HEK293 (cell line): ENCODE measurements at regions not wholly inside any gene's neighbourhood (a gene's known extent, or its start where the extent isn't known, plus 50 kb on each side); places are given as distances from the start of the nearest gene placed in this dataset.

Source experiments
- CTCF ChIA-PET: fragments of 350-600 bp; formaldehyde crosslinking; extraction: SDS; loops from one replicate; lab custom pipeline; 2021; ENCODE audit warnings: antibody characterized with exemption; lab: Yijun Ruan, JAX
- POLR2A ChIA-PET: fragments of 300-600 bp; formaldehyde crosslinking; extraction: SDS; loops from one replicate; lab custom pipeline; 2020; ENCODE audit warnings: antibody characterized with exemption, inconsistent platforms; lab: Yijun Ruan, JAX
- H3K27ac ChIP-seq: fragments of 200-500 bp; sonication (Bioruptor generic); 2 replicates; pipeline ENCODE4 v1.5.1; 2014; ENCODE audit warnings: low read depth, low read length, control low read depth, inconsistent platforms; ENCODE audit errors: extremely low read depth
- H3K36me3 ChIP-seq, 2 experiments: fragments of 200-500 bp in 1 of 2; sonication (Bioruptor generic) in 1 of 2; 1 replicate in 1 of 2; 2 replicates in 1 of 2; pipeline ENCODE4 v1.5.1; 2014 to 2017; ENCODE audit warnings: inconsistent platforms in 2 of 2, low read length in 2 of 2; ENCODE audit not compliant: control insufficient read depth in 2 of 2, insufficient read depth in 1 of 2
- H3K4me1 ChIP-seq: fragments of 200-500 bp; sonication (Bioruptor generic); 2 replicates; pipeline ENCODE4 v1.5.1; 2014; ENCODE audit warnings: mild to moderate bottlenecking, low read length, inconsistent platforms; ENCODE audit not compliant: control insufficient read depth, insufficient read depth
- H3K4me3 ChIP-seq: 2 replicates; pipeline ENCODE4 v1.5.1; 2011; ENCODE audit warnings: low read depth, mild to moderate bottlenecking, control low read depth, low read length, moderate library complexity
- H3K9me3 ChIP-seq: fragments of 200-500 bp; sonication (Bioruptor generic); 2 replicates; pipeline ENCODE4 v1.5.1; 2014; ENCODE audit warnings: low read depth, low read length, inconsistent platforms; ENCODE audit not compliant: control insufficient read depth, insufficient read depth
- BCL11A ChIP-seq: fragments of 450-650 bp; formaldehyde crosslinking; IDR thresholded peaks from 2 replicates; pipeline ENCODE4 v1.5.1; 2016; ENCODE audit warnings: low read depth, missing biosample characterization, missing genetic modification characterization
- FEZF1 ChIP-seq: fragments of 450-650 bp; formaldehyde crosslinking; IDR thresholded peaks from 2 replicates; pipeline ENCODE4 v1.5.1; 2016; ENCODE audit warnings: missing biosample characterization, missing genetic modification characterization
- GLI2 ChIP-seq: fragments of 450-650 bp; formaldehyde crosslinking; IDR thresholded peaks from 2 replicates; pipeline ENCODE4; 2017; ENCODE audit warnings: missing biosample characterization, missing genetic modification characterization, low read depth, borderline replicate concordance
- GLIS1 ChIP-seq: fragments of 450-650 bp; formaldehyde crosslinking; IDR thresholded peaks from 2 replicates; pipeline ENCODE4 v1.5.1; 2016; ENCODE audit warnings: missing biosample characterization, missing genetic modification characterization
- HOXA7 ChIP-seq: sonication (generic); formaldehyde crosslinking; IDR thresholded peaks from 2 replicates; pipeline ENCODE4 v1.8.1; 2022; ENCODE audit warnings: missing genetic modification reagents, borderline replicate concordance
- MZF1 ChIP-seq: fragments of 450-650 bp; formaldehyde crosslinking; IDR thresholded peaks from 2 replicates; pipeline ENCODE4 v1.5.1; 2017; ENCODE audit warnings: missing biosample characterization, missing genetic modification characterization, borderline replicate concordance
- PRDM1 ChIP-seq: fragments of 450-650 bp; formaldehyde crosslinking; IDR thresholded peaks from 2 replicates; pipeline ENCODE4; 2016; ENCODE audit warnings: missing biosample characterization, missing genetic modification characterization
- REPIN1 ChIP-seq: fragments of 450-650 bp; formaldehyde crosslinking; IDR thresholded peaks from 2 replicates; pipeline ENCODE4 v1.5.1; 2017; ENCODE audit warnings: missing biosample characterization, missing genetic modification characterization, low read depth
- SETDB1 ChIP-seq: IDR thresholded peaks from one replicate; pipeline ENCODE4 v1.6.1; 2017; ENCODE audit warnings: mild to moderate bottlenecking, low read length, moderate library complexity, mixed read lengths; ENCODE audit not compliant: insufficient read length
- ZBTB48 ChIP-seq: fragments of 450-650 bp; formaldehyde crosslinking; IDR thresholded peaks from 2 replicates; pipeline ENCODE4 v1.5.1; 2016; ENCODE audit warnings: missing biosample characterization, missing genetic modification characterization
- ZBTB7A ChIP-seq: fragments of 450-650 bp; formaldehyde crosslinking; IDR thresholded peaks from 2 replicates; pipeline ENCODE4 v1.5.1; 2016; ENCODE audit warnings: low read depth, missing biosample characterization, missing genetic modification characterization
- ZFP3 ChIP-seq: fragments of 450-650 bp; formaldehyde crosslinking; IDR thresholded peaks from 2 replicates; pipeline ENCODE4 v1.5.1; 2016; ENCODE audit warnings: low read depth, missing biosample characterization, missing genetic modification characterization
- ZFP41 ChIP-seq: fragments of 450-650 bp; formaldehyde crosslinking; IDR thresholded peaks from 2 replicates; pipeline ENCODE4 v1.5.1; 2016; ENCODE audit warnings: missing biosample characterization, missing genetic modification characterization, borderline replicate concordance
- ZIC2 ChIP-seq: fragments of 450-650 bp; formaldehyde crosslinking; IDR thresholded peaks from 2 replicates; pipeline ENCODE4 v1.5.1; 2016; ENCODE audit warnings: missing biosample characterization, missing genetic modification characterization
- ZNF16 ChIP-seq: fragments of 450-650 bp; formaldehyde crosslinking; IDR thresholded peaks from 2 replicates; pipeline ENCODE4 v1.5.1; 2016; ENCODE audit warnings: low read depth, missing biosample characterization, missing genetic modification characterization
- ZNF169 ChIP-seq: fragments of 450-650 bp; formaldehyde crosslinking; IDR thresholded peaks from 2 replicates; pipeline ENCODE4 v1.5.1; 2016; ENCODE audit warnings: missing biosample characterization, missing genetic modification characterization
- ZNF19 ChIP-seq: fragments of 450-650 bp; formaldehyde crosslinking; IDR thresholded peaks from 2 replicates; pipeline ENCODE4; 2016; ENCODE audit warnings: missing biosample characterization, missing genetic modification characterization, low read depth
- ZNF292 ChIP-seq: fragments of 450-650 bp; formaldehyde crosslinking; IDR thresholded peaks from 2 replicates; pipeline ENCODE4 v1.5.1; 2016; ENCODE audit warnings: low read depth, missing biosample characterization, missing genetic modification characterization, borderline replicate concordance
- ZNF354C ChIP-seq: fragments of 450-650 bp; formaldehyde crosslinking; IDR thresholded peaks from 2 replicates; pipeline ENCODE4 v1.5.1; 2016; ENCODE audit warnings: missing biosample characterization, missing genetic modification characterization, low read depth, borderline replicate concordance
- ZNF521 ChIP-seq: fragments of 450-650 bp; formaldehyde crosslinking; IDR thresholded peaks from 2 replicates; pipeline ENCODE4 v1.5.1; 2017; ENCODE audit warnings: missing biosample characterization, mild to moderate bottlenecking, missing genetic modification characterization
- ZNF548 ChIP-seq: fragments of 450-650 bp; formaldehyde crosslinking; IDR thresholded peaks from 2 replicates; pipeline ENCODE4 v1.5.1; 2016; ENCODE audit warnings: missing biosample characterization, missing genetic modification characterization
- ZNF555 ChIP-seq: fragments of 450-650 bp; formaldehyde crosslinking; conservative IDR thresholded peaks from 2 replicates; pipeline ENCODE4 v1.5.1; 2017; ENCODE audit warnings: missing biosample characterization, mild to moderate bottlenecking, missing genetic modification characterization, inconsistent platforms
- ZNF677 ChIP-seq: fragments of 450-650 bp; IDR thresholded peaks from 2 replicates; pipeline ENCODE4 v1.5.0; 2018; ENCODE audit warnings: missing biosample characterization, mild to moderate bottlenecking, missing genetic modification characterization, moderate library complexity
- ZSCAN23 ChIP-seq: fragments of 450-650 bp; formaldehyde crosslinking; IDR thresholded peaks from 2 replicates; pipeline ENCODE4 v1.5.1; 2016; ENCODE audit warnings: missing biosample characterization, missing genetic modification characterization
- TF ChIP-seq, protein P1 (sequence below): fragments of 450-650 bp; formaldehyde crosslinking; IDR thresholded peaks from 2 replicates; pipeline ENCODE4 v1.5.1; 2016; ENCODE audit warnings: missing biosample characterization, missing genetic modification characterization, low read depth
- TF ChIP-seq, protein P2 (sequence below): fragments of 450-650 bp; formaldehyde crosslinking; IDR thresholded peaks from 2 replicates; pipeline ENCODE4 v1.5.1; 2016; ENCODE audit warnings: missing biosample characterization, missing genetic modification characterization
- TF ChIP-seq, protein P3 (sequence below): fragments of 450-650 bp; formaldehyde crosslinking; IDR thresholded peaks from 2 replicates; pipeline ENCODE4 v1.5.1; 2016; ENCODE audit warnings: missing biosample characterization, missing genetic modification characterization

DNA sequence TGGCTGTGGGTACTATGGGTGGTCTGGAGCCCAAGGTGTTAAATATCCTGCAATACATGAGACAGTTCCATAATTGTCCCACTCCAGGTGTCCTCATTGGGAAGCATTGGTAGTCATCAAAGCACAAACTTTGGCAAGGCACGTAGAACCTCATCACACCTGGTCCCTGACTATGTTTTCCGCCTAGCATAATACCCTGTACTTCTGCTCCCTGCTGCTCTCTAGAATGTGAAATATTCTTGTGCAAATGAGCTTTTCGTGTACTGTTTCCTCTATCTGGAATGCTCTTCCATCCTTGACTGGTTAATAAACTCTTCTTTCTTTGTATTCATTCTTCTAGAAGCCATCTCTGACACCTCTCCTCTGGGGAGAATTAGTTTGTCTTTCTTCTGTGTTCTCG lies 103.2 kb downstream of the EBLN2 start:
- Histone ChIP-seq H3K27ac (no peak overlapping the region), H3K36me3 (no peaks in the 10 kb centered on the region), H3K4me3 (no peak overlapping the region), H3K9me3 (no peaks in the 10 kb centered on the region), H3K4me1 (no peaks in the 10 kb centered on the region)
- ChIA-PET CTCF (no interaction called here), POLR2A (no interaction called here)
- TF ChIP-seq GLI2 (tag by site-specific recombination) (no peak), ZNF677 (tag by site-specific recombination) (no peak), ZIC2 (tag by site-specific recombination) (no peak), ZNF548 (tag by site-specific recombination) (no peak), ZNF169 (no peak), MZF1 (tag by site-specific recombination) (no peak), HOXA7 (CRISPR knock-in tag) (no peak), ZNF555 (tag by site-specific recombination) (no peak), FEZF1 (tag by site-specific recombination) (no peak), ZNF19 (tag by site-specific recombination) (no peak), PRDM1 (tag by site-specific recombination) (no peak), ZNF16 (no peak), ZNF292 (tag by site-specific recombination) (no peak), BCL11A (tag by site-specific recombination) (no peak), ZNF521 (tag by site-specific recombination) (no peak)
- TF ChIP-seq, protein P1, sequence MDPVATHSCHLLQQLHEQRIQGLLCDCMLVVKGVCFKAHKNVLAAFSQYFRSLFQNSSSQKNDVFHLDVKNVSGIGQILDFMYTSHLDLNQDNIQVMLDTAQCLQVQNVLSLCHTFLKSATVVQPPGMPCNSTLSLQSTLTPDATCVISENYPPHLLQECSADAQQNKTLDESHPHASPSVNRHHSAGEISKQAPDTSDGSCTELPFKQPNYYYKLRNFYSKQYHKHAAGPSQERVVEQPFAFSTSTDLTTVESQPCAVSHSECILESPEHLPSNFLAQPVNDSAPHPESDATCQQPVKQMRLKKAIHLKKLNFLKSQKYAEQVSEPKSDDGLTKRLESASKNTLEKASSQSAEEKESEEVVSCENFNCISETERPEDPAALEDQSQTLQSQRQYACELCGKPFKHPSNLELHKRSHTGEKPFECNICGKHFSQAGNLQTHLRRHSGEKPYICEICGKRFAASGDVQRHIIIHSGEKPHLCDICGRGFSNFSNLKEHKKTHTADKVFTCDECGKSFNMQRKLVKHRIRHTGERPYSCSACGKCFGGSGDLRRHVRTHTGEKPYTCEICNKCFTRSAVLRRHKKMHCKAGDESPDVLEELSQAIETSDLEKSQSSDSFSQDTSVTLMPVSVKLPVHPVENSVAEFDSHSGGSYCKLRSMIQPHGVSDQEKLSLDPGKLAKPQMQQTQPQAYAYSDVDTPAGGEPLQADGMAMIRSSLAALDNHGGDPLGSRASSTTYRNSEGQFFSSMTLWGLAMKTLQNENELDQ (tag by site-specific recombination) = no peak

DNA sequence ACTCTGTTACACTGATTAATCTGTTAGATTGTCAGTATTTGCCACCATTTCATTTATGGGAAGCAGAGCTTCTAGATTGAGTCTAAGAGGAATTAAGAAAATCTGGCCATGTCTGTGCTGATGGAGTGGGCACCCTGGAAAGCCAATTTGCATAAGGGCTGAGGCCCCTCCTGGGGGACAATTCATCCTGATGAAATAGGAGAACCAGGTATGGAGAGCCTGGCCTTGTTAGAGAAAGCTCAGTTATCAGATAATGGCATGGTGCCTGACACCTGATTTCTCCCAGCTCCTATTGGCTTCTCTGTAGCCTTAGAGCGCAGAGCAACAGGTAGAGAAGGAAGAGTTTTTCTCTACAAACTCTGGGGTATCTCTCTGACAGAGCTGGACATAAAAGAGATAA lies 114.2 kb downstream of the EBLN2 start:
- Histone ChIP-seq H3K4me1 (no peaks in the 10 kb centered on the region), H3K27ac (no peak overlapping the region), H3K4me3 (no peak overlapping the region), H3K9me3 (no peaks in the 10 kb centered on the region)
- POLR2A ChIA-PET = no interaction called here
- no peak for TF ChIP-seq GLIS1 (tag by site-specific recombination)
- no peak for TF ChIP-seq ZFP41
- TF ChIP-seq ZNF354C (tag by site-specific recombination) = no peak
- TF ChIP-seq, protein P2, sequence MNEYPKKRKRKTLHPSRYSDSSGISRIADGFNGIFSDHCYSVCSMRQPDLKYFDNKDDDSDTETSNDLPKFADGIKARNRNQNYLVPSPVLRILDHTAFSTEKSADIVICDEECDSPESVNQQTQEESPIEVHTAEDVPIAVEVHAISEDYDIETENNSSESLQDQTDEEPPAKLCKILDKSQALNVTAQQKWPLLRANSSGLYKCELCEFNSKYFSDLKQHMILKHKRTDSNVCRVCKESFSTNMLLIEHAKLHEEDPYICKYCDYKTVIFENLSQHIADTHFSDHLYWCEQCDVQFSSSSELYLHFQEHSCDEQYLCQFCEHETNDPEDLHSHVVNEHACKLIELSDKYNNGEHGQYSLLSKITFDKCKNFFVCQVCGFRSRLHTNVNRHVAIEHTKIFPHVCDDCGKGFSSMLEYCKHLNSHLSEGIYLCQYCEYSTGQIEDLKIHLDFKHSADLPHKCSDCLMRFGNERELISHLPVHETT = no peak
- no peak for TF ChIP-seq ZFP3 (tag by site-specific recombination)
- TF ChIP-seq ZSCAN23 (tag by site-specific recombination) = no peak
- TF ChIP-seq, protein P3, sequence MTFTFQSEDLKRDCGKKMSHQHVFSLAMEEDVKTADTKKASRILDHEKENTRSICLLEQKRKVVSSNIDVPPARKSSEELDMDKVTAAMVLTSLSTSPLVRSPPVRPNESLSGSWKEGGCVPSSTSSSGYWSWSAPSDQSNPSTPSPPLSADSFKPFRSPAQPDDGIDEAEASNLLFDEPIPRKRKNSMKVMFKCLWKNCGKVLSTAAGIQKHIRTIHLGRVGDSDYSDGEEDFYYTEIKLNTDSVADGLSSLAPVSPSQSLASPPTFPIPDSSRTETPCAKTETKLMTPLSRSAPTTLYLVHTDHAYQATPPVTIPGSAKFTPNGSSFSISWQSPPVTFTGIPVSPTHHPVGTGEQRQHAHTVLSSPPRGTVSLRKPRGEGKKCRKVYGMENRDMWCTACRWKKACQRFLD (tag by site-specific recombination) = no peak
- no peak for TF ChIP-seq ZBTB7A (tag by site-specific recombination)
- no peak for TF ChIP-seq SETDB1
- TF ChIP-seq ZBTB48 (tag by site-specific recombination) = no peak
- no peak for TF ChIP-seq REPIN1 (tag by site-specific recombination)
- TF ChIP-seq, all 188 proteins: peak for 0
- CTCF ChIA-PET = no interaction called here
- no peaks in the 10 kb centered on the region for H3K36me3 ChIP-seq
